SU-DHL-6 (cell line): ENCODE measurements at regions not wholly inside any gene's neighbourhood (a gene's known extent, or its start where the extent isn't known, plus 50 kb on each side); places are given as distances from the start of the nearest gene placed in this dataset.

Source experiments
- H2AFZ ChIP-seq: fragments of 200-600 bp; sonication (generic); 2 replicates; pipeline ENCODE4 v1.6.1; 2014; ENCODE audit warnings: low read depth, mild to moderate bottlenecking, moderate library complexity, mixed read lengths, antibody characterized with exemption, low read length; ENCODE audit not compliant: severe bottlenecking
- H3F3A ChIP-seq: fragments of 200-600 bp; shearing (Covaris generic); 2 replicates; pipeline ENCODE4 v1.6.0; 2016; ENCODE audit warnings: antibody characterized with exemption, mild to moderate bottlenecking; ENCODE audit not compliant: insufficient read depth
- H3K27ac ChIP-seq: fragments of 200-600 bp; sonication (generic); 2 replicates; pipeline ENCODE4 v1.5.1; 2016; ENCODE audit warnings: low read depth, mild to moderate bottlenecking, low read length, moderate library complexity, mixed read lengths
- H3K27me3 ChIP-seq: fragments of 200-600 bp; sonication (generic), shearing (Covaris generic); 2 replicates; pipeline ENCODE4 v1.6.0; 2014; ENCODE audit warnings: mild to moderate bottlenecking, low read length
- H3K36me3 ChIP-seq: fragments of 200-600 bp; sonication (generic); 2 replicates; pipeline ENCODE4 v1.6.1; 2014; ENCODE audit warnings: mild to moderate bottlenecking, low read length, mixed read lengths
- H3K4me2 ChIP-seq: fragments of 300-600, 200-600 bp; shearing (Covaris generic), sonication (generic); 2 replicates; pipeline ENCODE4 v1.6.0; 2014; ENCODE audit warnings: low read length, low read depth, mild to moderate bottlenecking; ENCODE audit not compliant: poor library complexity, severe bottlenecking
- H3K4me3 ChIP-seq: fragments of 200-600 bp; sonication (generic); 2 replicates; pipeline ENCODE4 v1.5.1; 2014; ENCODE audit warnings: antibody characterized with exemption, low read length, mild to moderate bottlenecking, mixed read lengths; ENCODE audit not compliant: insufficient read depth, poor library complexity, severe bottlenecking
- H3K79me2 ChIP-seq: fragments of 200-600 bp; sonication (generic); 2 replicates; pipeline ENCODE4 v1.6.1; 2014; ENCODE audit warnings: mild to moderate bottlenecking, low read length, moderate library complexity; ENCODE audit not compliant: insufficient read depth
- H3K9ac ChIP-seq: fragments of 200-600 bp; sonication (generic); 2 replicates; pipeline ENCODE4 v1.7.0; 2014; ENCODE audit warnings: mild to moderate bottlenecking, low read length
- H3K9me2 ChIP-seq: fragments of 200-600 bp; sonication (generic); replicated peaks from 2 replicates; pipeline ENCODE4 v1.6.1; 2014; ENCODE audit warnings: low read length; ENCODE audit not compliant: insufficient read depth
- H3K9me3 ChIP-seq: fragments of 200-600 bp; sonication (generic); 2 replicates; pipeline ENCODE4 v1.6.1; 2014; ENCODE audit warnings: low read length, mixed read lengths; ENCODE audit not compliant: insufficient read depth
- H4K20me1 ChIP-seq: fragments of 200-600 bp; sonication (generic); 2 replicates; pipeline ENCODE4 v1.6.1; 2014; ENCODE audit warnings: low read depth, mild to moderate bottlenecking, antibody characterized with exemption, low read length, moderate library complexity, mixed read lengths
- EZH2phosphoT487 ChIP-seq: fragments of 200-600 bp; sonication (generic), shearing (Covaris generic); conservative IDR thresholded peaks from 2 replicates; pipeline ENCODE4 v1.6.1; 2018; ENCODE audit warnings: mild to moderate bottlenecking, antibody characterized with exemption, low read length, moderate library complexity, mixed read lengths
- TF ChIP-seq, protein P1 (sequence below): fragments of 200-600 bp; sonication (generic); IDR thresholded peaks from one replicate; pipeline ENCODE4 v1.5.1; 2017; ENCODE audit warnings: antibody characterized with exemption, mild to moderate bottlenecking, low read length, moderate library complexity; ENCODE audit not compliant: insufficient read depth, poor library complexity, severe bottlenecking

DNA sequence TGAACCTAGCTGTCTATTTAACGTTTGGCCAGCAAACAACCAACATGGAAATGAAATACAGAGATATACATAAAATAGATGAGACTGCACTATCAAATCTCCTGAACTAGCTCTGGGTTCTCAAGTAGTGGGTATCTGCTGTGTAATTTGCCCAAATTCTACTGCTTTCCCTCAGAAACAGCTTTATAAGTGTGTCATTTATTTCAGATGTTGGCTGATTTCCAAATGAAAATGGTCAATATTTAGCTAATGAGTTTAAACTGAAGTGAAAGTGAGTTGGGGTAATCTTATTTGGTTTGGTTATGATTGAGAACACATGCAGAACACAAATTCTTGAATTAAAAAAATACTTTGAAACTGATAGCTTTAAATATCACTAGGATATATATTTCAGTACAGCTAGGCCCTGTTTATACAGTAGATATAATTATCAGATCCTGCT is 601.7 kb upstream of the CXADR start:
- Histone ChIP-seq H3K9me3 (no peaks in the 10 kb centered on the region), H3K27me3 (no peaks in the 10 kb centered on the region), H2AFZ (no peak overlapping the region), H3K9ac (no peak overlapping the region), H3K9me2 (no peaks in the 10 kb centered on the region), H3F3A (no peaks in the 10 kb centered on the region), H4K20me1 (no peaks in the 10 kb centered on the region), H3K4me3 (no peak overlapping the region), H3K27ac (no peak overlapping the region), H3K36me3 (no peaks in the 10 kb centered on the region), H3K79me2 (no peaks in the 10 kb centered on the region), H3K4me2 (no peak overlapping the region)
- TF ChIP-seq, protein P1, sequence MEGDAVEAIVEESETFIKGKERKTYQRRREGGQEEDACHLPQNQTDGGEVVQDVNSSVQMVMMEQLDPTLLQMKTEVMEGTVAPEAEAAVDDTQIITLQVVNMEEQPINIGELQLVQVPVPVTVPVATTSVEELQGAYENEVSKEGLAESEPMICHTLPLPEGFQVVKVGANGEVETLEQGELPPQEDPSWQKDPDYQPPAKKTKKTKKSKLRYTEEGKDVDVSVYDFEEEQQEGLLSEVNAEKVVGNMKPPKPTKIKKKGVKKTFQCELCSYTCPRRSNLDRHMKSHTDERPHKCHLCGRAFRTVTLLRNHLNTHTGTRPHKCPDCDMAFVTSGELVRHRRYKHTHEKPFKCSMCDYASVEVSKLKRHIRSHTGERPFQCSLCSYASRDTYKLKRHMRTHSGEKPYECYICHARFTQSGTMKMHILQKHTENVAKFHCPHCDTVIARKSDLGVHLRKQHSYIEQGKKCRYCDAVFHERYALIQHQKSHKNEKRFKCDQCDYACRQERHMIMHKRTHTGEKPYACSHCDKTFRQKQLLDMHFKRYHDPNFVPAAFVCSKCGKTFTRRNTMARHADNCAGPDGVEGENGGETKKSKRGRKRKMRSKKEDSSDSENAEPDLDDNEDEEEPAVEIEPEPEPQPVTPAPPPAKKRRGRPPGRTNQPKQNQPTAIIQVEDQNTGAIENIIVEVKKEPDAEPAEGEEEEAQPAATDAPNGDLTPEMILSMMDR: no peak
- no peak for TF ChIP-seq EZH2phosphoT487

- Histone ChIP-seq H4K20me1 (no peaks in the 10 kb centered on the region), H3K79me2 (no peaks in the 10 kb centered on the region), H2AFZ (no peak overlapping the region), H3K36me3 (no peaks in the 10 kb centered on the region), H3K4me2 (no peak overlapping the region), H3K27ac (no peak overlapping the region), H3K9ac (no peak overlapping the region), H3F3A (no peaks in the 10 kb centered on the region), H3K9me3 (no peaks in the 10 kb centered on the region), H3K4me3 (no peak overlapping the region), H3K9me2 (no peaks in the 10 kb centered on the region), H3K27me3 (no peaks in the 10 kb centered on the region)
- TF ChIP-seq EZH2phosphoT487: no peak
- TF ChIP-seq, protein P1: no peak
Measured at GRCh38 chr21:16912075-16912474, 600.8 kb upstream of the CXADR start.

DNA sequence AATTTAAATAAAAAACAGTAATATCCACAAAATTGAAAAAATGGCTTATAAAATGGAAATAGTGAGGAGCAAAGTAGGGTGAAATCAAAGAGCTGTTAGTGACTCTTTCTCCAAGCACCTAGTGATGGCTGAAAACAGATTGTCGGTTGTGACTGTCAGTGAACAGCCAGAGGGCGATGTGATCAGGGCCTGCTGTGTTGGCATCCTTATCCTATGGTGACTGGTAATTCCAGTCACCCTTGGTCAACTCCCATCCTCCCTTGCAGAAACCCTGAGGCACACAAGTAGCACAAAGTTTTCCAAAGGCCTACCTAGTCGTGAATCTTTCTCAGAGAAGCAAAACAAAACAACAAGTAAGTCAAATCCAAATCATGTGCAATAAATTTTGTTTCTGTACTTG is 599.8 kb upstream of the CXADR start:
- Histone ChIP-seq H3K9me3 (no peaks in the 10 kb centered on the region), H3K79me2 (no peaks in the 10 kb centered on the region), H3F3A (no peaks in the 10 kb centered on the region), H3K4me3 (no peak overlapping the region), H3K27me3 (no peaks in the 10 kb centered on the region), H3K9ac (no peak overlapping the region), H3K27ac (no peak overlapping the region), H3K36me3 (no peaks in the 10 kb centered on the region), H3K4me2 (no peak overlapping the region), H3K9me2 (no peaks in the 10 kb centered on the region), H2AFZ (peak overlapping the region; percentile 34), H4K20me1 (no peaks in the 10 kb centered on the region)
- TF ChIP-seq, protein P1: no peak
- TF ChIP-seq EZH2phosphoT487: no peak
